Kidney (tissue), 13 donors: ENCODE measurements at regions not wholly inside any gene's neighbourhood (a gene's known extent, or its start where the extent isn't known, plus 50 kb on each side); places are given as distances from the start of the nearest gene placed in this dataset.

Source experiments
- DNase-seq, 5 donors: peaks; one replicate each; pipeline ENCODE4 v3.0.0-alpha.2; 2013 to 2020
- FAIRE-seq: peaks from 2 replicates; lab custom pipeline; 2012; peaks lifted over from hg19 to GRCh38; lab: Jason Lieb, UNC
- H3K27ac ChIP-seq, 2 donors: one replicate each; pipeline ENCODE4 v1.7.0; 2013; ENCODE audit warnings: low read depth in 2 of 2, low read length in 2 of 2, inconsistent platforms in 1 of 2
- H3K27me3 ChIP-seq: one replicate; pipeline ENCODE4 v1.7.1; 2013; ENCODE audit warnings: low read length, inconsistent platforms; ENCODE audit not compliant: control insufficient read depth, insufficient read depth
- H3K36me3 ChIP-seq, 3 donors: one replicate each; pipeline versions ENCODE4 v1.7.0 to v1.7.1; 2013; ENCODE audit warnings: low read length in 3 of 3, control low read depth in 1 of 3, inconsistent platforms in 1 of 3; ENCODE audit not compliant: insufficient read depth in 3 of 3, control insufficient read depth in 2 of 3
- H3K4me1 ChIP-seq, 3 donors: one replicate each; pipeline versions ENCODE4 v1.7.0 to v1.7.1; 2013; ENCODE audit warnings: low read length in 3 of 3, inconsistent platforms in 1 of 3, low read depth in 1 of 3; ENCODE audit not compliant: control insufficient read depth in 2 of 3, insufficient read depth in 2 of 3
- H3K4me3 ChIP-seq, 3 donors: one replicate each; pipeline versions ENCODE4 v1.7.0 to v1.8.1; 2013; ENCODE audit warnings: low read length in 3 of 3, control low read depth in 1 of 3, inconsistent platforms in 1 of 3
- H3K9ac ChIP-seq, 3 donors: one replicate each; pipeline versions ENCODE4 v1.7.0 to v1.7.1; 2013; ENCODE audit warnings: low read length in 3 of 3, control low read depth in 1 of 3, inconsistent platforms in 1 of 3
- H3K9me3 ChIP-seq, 3 donors: one replicate each; pipeline versions ENCODE4 v1.7.0 to v1.7.1; 2013; ENCODE audit warnings: low read length in 3 of 3, control low read depth in 1 of 3, inconsistent platforms in 1 of 3; ENCODE audit not compliant: control insufficient read depth in 2 of 3, insufficient read depth in 1 of 3
- CTCF ChIP-seq: IDR thresholded peaks from 3 replicates; pipeline ENCODE4 v1.5.1; 2012; ENCODE audit warnings: mild to moderate bottlenecking, moderate library complexity, borderline replicate concordance; ENCODE audit not compliant: insufficient read depth; ENCODE audit errors: extremely low read depth
- intact Hi-C: fragments of 100-400 bp; cut with DNase I; formaldehyde crosslinking; loops from one replicate; pipeline ENCODE4 v1.11.1; 2022
- donor health status: control.
- donor health status: control.
- donor health status: control.
- donor health status: control.
- donor health status: control.
- donor health status: DM: yes; HTN: yes; CAD: no.
- donor health status: Normal renal cell carcinoma (clear cell type).

- no peak overlapping the region for H3K4me3 ChIP-seq
- H3K36me3 ChIP-seq = no peaks in the 10 kb centered on the region
- peak overlapping the region; percentile 67 to 93 for H3K27ac ChIP-seq
- H3K27me3 ChIP-seq = no peaks in the 10 kb centered on the region
- FAIRE-seq (no peak), DNase-seq (peak in 3 of 5 donors; percentile 33 to 67 (median 65))
- no peaks in the 10 kb centered on the region for H3K9me3 ChIP-seq
- H3K9ac ChIP-seq = peak overlapping the region in 1 of 3 donors; percentile 51
- TF ChIP-seq CTCF = no peak
- H3K4me1 ChIP-seq = peaks cover 6 to 38% (median 33%) of the 10 kb centered on the region in 3 donors
- intact Hi-C loops = no loop called here
Measured at GRCh38 chr9:129556491-129557191, 64.3 kb downstream of the C9orf50 start.

- peak in 3 of 5 donors; percentile 54 to 67 (median 66) for DNase-seq
- H3K4me3 ChIP-seq = no peak overlapping the region
- intact Hi-C loops = no loop called here
Measured at GRCh38 chr9:129555512-129556215, 65.2 kb downstream of the C9orf50 start.

GRCh38 chr9:129554649-129555048 is 66.3 kb downstream of the C9orf50 start:
- H3K4me1 ChIP-seq = peaks cover 6 to 31% (median 30%) of the 10 kb centered on the region in 3 donors
- H3K27ac ChIP-seq = no peak overlapping the region
- DNase-seq (peak in 2 of 5 donors; percentile 27 to 37), FAIRE-seq (no peak)
- no peaks in the 10 kb centered on the region for H3K36me3 ChIP-seq
- TF ChIP-seq CTCF = no peak
- intact Hi-C loops = no loop called here
- H3K4me3 ChIP-seq = no peak overlapping the region
- no peaks in the 10 kb centered on the region for H3K9me3 ChIP-seq
- no peak overlapping the region for H3K9ac ChIP-seq
- no peaks in the 10 kb centered on the region for H3K27me3 ChIP-seq

More at GRCh38 chr9:129555512-129556215, 65.2 kb downstream of the C9orf50 start:
- no peak for TF ChIP-seq CTCF
- H3K27me3 ChIP-seq = no peaks in the 10 kb centered on the region
- H3K9me3 ChIP-seq = no peaks in the 10 kb centered on the region
- H3K4me1 ChIP-seq = peaks cover 6 to 28% (median 28%) of the 10 kb centered on the region in 3 donors
- FAIRE-seq = no peak
- no peaks in the 10 kb centered on the region for H3K36me3 ChIP-seq
- no peak overlapping the region for H3K9ac ChIP-seq
- H3K27ac ChIP-seq = no peak overlapping the region
